Body of pancreas (tissue), 4 donors: ENCODE measurements at regions not wholly inside any gene's neighbourhood (a gene's known extent, or its start where the extent isn't known, plus 50 kb on each side); places are given as distances from the start of the nearest gene placed in this dataset.

Source experiments
- CTCF ChIP-seq, 7 experiments: fragments of 450-650 bp in 4 of 7; fragments of 200-600 bp in 3 of 7; sonication (generic) in 3 of 7; IDR thresholded peaks; one replicate each; pipeline ENCODE4 v1.5.1; 2016 to 2019; ENCODE audit warnings: antibody characterized with exemption in 7 of 7
- POLR2A ChIP-seq, 3 donors: fragments of 450-650 bp; IDR thresholded peaks; one replicate each; pipeline ENCODE4 v1.6.1; 2016; ENCODE audit warnings: antibody characterized with exemption in 3 of 3, mild to moderate bottlenecking in 2 of 3

GRCh38 chr2:146873646-146874259 is 971.1 kb upstream of the ACVR2A start:
- TF ChIP-seq CTCF (IDR thresholded peaks at IDR 0.05) = no peak
- no peak for TF ChIP-seq POLR2A (IDR thresholded peaks at IDR 0.05)
